ENCODE measurements at regions not wholly inside any gene's neighbourhood (a gene's known extent, or its start where the extent isn't known, plus 50 kb on each side); places are given as distances from the start of the nearest gene placed in this dataset.
"Not testable (repeated sequence)": the region's sequence is repeated elsewhere in the genome, so short reads cannot be mapped to it uniquely, and the experiment has no call there.

- DNase-seq (ENCODE audit: low spot score): no peak
Observed at GRCh38 chr21:28523367-28523766, 469.3 kb downstream of the LTN1 start.

- no peak for DNase-seq (ENCODE audit: low spot score)
Observed at GRCh38 chr21:28522014-28522799, 470.5 kb downstream of the LTN1 start.

GRCh38 chr21:28518630-28519029 lies 474.0 kb downstream of the LTN1 start:
- DNase-seq (ENCODE audit: low spot score): no peak

- peak; percentile 80 for DNase-seq (ENCODE audit: low spot score)
Observed at GRCh38 chr21:28516991-28517592, 475.6 kb downstream of the LTN1 start.

- DNase-seq (ENCODE audit: low spot score): no peak
Observed at GRCh38 chr21:28516021-28516420, 476.7 kb downstream of the LTN1 start.

- no peak for DNase-seq (ENCODE audit: low spot score)
Observed at GRCh38 chr21:28513428-28513827, 479.2 kb downstream of the LTN1 start.

- DNase-seq (ENCODE audit: low spot score): no peak
Observed at GRCh38 chr21:28509031-28509430, 483.6 kb downstream of the LTN1 start.

- no peak for DNase-seq (ENCODE audit: low spot score)
Observed at GRCh38 chr21:28508126-28508525, 484.6 kb downstream of the LTN1 start.

GRCh38 chr21:28496517-28496916 lies 496.2 kb downstream of the LTN1 start:
- DNase-seq (ENCODE audit: low spot score): no peak

- no peak for DNase-seq (ENCODE audit: low spot score)
Observed at GRCh38 chr21:28492127-28492526, 500.6 kb downstream of the LTN1 start.

- DNase-seq (ENCODE audit: low spot score): no peak
Observed at GRCh38 chr21:28489821-28490350, 502.8 kb downstream of the LTN1 start.

GRCh38 chr21:28489162-28489561 lies 503.5 kb downstream of the LTN1 start:
- no peak for DNase-seq (ENCODE audit: low spot score)

- no peak for DNase-seq (ENCODE audit: low spot score)
Observed at GRCh38 chr21:28487455-28488070, 505.1 kb downstream of the LTN1 start.

GRCh38 chr21:28485301-28486022 lies 507.2 kb downstream of the LTN1 start:
- no peak for DNase-seq (ENCODE audit: low spot score)

- no peak for DNase-seq (ENCODE audit: low spot score)
Observed at GRCh38 chr21:28483301-28484035, 509.2 kb downstream of the LTN1 start.

- DNase-seq (ENCODE audit: low spot score): no peak
Observed at GRCh38 chr21:28482657-28483056, 510.0 kb downstream of the LTN1 start.

GRCh38 chr21:28480470-28480869 lies 512.2 kb downstream of the LTN1 start:
- no peak for DNase-seq (ENCODE audit: low spot score)

- DNase-seq (ENCODE audit: low spot score): no peak
Observed at GRCh38 chr21:28473530-28474220, 519.0 kb downstream of the LTN1 start.

GRCh38 chr21:28472543-28472942 lies 520.1 kb downstream of the LTN1 start:
- not testable (repeated sequence) for DNase-seq (ENCODE audit: low spot score)

- DNase-seq (ENCODE audit: low spot score): no peak
Observed at GRCh38 chr21:28464988-28465387, 527.7 kb downstream of the LTN1 start.

- no peak for DNase-seq (ENCODE audit: low spot score)
Observed at GRCh38 chr21:28464095-28464494, 528.6 kb downstream of the LTN1 start.

Data from ecto neural progenitor cell (in vitro differentiated cells).